Left kidney (tissue), 1 donor: ENCODE measurements at regions not wholly inside any gene's neighbourhood (a gene's known extent, or its start where the extent isn't known, plus 50 kb on each side); places are given as distances from the start of the nearest gene placed in this dataset.
"Not testable (repeated sequence)": the region's sequence is repeated elsewhere in the genome, so short reads cannot be mapped to it uniquely, and the experiment has no call there.

Experiments
- DNase-seq: peaks from one replicate; pipeline ENCODE4 v3.0.0-alpha.2; 2013

DNA sequence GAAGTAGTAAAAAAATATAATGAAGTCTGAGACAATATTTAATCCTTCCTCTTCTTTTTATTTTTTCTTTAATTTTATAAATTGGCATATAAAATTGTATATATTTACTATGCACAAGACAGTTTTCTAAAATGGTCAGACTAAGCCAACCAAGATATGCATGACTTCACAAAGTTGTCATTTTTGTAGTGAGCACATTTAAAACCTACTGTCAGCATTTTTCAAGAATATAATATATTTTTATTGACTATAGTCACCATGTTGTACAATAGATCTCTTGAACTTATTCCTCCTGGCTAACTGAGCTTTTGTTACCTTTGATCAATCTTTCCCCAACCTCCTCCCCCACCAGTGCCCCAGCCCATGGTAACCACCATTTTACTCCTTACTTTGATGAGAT lies 129.2 kb downstream of the ATP6V1G3 start:
- DNase-seq, result no peak

DNA sequence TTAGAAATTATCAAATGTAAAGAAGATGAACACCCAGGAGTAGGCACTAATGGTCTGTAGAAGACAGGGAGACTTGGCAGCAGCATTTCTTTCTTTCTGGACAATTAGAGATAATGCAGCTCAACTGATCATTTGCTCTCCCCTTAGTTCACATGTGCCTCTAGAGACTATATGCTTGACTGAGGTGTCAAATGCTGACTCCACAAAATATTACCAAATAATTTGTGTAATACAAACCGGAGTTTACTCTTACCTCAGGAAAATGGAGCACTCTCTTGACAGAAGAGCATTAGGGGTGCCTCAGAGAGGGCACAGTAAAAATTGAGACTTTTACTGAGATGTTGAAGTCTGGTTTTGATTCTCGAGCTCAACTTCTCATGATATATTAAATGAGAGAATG lies 131.8 kb downstream of the ATP6V1G3 start:
- DNase-seq, result no peak

DNA sequence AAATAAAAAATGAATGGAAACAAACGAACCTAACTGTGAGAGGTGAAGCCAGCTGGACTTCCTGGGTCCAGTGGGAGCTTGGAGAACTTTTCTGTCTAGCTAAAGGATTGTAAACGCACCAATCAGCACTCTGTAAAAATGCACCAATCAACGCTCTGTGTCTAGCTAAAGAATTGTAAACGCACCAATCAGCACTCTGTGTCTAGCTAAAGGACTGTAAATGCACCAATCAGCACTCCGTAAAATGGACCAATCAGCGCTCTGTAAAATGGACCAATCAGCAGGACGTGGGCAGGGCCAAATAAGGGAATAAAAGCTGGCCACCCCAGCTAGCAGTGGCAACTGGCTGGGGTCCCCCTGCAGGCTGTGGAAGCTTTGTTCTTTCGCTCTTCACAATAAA lies 135.8 kb downstream of the ATP6V1G3 start:
- DNase-seq, result not testable (repeated sequence)

DNA sequence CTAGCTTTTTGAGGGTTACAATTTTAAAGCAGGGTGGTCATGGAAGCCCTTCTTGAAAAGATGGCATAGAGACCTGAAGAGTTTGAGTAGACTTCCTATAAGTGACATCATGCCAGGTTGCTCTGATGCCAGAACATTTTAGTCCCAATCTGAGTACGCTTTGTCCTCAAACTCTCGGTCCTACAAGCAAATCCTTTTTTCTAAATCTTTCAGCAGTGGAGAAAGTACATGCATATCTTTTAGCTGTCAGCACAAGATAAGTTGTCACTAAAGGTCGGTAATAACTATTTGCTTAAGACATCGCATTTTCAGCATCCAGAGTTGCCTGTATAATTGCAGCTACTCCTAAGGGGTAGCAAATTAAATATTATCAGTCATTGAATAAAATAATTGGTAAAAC lies 140.4 kb downstream of the ATP6V1G3 start:
- no peak for DNase-seq

DNA sequence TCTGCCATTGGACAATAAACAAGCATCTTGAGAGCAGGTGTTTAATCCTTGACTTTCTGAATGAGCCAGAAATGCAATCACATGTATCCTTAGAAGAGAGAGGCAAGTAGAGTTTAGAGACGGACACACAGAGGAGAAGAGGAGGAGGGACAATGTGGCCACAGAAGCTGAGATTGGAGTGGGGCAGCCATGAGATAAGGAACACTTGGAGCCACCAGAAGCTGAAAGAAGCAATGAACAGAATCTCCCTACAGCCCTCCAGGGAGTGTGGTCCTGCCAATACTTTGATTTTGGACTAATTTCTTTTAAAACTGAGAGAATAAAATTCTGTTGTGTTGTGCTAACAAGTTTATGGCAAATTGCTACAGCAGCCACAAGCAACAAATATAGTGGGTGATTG lies 141.0 kb downstream of the ATP6V1G3 start:
- no peak for DNase-seq

DNA sequence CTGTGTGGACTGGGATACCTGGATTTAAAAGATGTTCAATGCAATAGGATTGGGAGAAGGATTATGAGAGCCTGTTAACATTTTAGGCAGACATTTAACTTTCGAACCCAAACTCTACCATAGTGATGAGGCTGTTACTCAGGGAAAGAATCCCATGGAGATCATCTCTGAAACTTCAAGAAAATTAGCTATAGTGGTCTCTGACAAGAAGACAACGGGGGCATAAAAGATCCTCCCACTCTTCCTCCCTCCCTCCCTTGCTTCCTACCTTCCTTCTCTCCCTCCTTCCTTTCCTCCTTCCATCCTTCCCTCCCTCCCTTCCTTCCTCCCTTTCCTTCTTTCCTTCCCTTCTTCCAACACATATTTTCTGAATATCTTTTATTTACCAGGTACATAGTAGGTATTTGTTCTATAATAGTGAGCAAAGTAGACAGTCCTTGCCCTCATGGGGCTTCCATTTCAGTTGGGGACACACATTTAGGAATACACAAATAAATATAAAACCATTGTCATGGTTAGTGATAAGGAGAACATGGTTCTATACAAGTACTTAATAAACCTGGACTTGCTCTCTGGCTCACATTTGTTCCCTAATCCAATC lies 143.2 kb downstream of the ATP6V1G3 start:
- DNase-seq, result no peak

DNA sequence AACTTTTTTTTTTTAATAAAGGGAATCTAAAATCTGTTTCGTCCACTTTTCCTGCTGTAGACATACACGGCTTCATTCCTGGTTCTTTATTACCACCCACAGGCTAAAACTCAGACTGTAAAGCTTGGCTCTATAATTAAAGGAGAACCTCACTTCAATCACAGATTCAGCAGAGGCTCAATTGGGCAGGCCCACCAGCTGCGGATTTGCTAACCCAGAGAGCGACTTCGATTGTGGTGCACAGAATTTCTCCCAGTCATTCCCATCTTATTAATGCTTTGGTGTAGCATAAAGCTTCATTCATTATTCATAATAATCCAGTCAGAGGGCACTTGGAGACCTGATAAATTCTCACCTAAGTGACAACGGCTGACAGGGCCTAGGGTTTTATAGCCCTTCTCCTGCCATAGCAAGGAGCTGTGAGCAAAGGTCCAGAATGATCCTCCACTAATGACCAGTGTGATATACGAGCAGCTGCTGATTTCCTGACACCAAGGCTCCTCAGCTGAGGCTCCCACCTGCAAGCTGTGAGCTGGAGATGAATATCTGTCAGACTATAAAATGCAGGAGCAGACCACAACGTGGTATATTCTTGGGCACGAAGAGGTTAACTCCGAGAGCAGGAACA lies 149.0 kb downstream of the ATP6V1G3 start:
- no peak for DNase-seq

DNA sequence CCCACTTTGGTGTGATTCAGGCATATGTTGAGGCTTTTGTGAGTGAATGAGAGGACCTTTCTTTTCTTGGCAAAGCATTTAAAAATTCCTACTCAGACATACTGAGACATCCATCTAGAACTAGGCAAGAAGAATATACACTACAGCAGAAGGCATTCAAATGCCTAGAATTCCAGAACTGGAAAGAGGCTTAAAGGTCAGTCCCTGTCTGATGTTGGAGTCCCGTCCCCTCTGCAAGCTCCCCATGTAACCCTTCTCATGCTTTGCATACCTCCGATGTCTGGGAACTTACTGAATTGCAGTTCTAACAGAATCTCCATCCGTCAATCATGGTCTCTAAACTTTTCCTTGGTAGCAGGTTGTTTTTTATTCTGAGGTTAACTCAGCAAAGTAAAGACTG lies 152.9 kb downstream of the ATP6V1G3 start:
- DNase-seq, result no peak

DNA sequence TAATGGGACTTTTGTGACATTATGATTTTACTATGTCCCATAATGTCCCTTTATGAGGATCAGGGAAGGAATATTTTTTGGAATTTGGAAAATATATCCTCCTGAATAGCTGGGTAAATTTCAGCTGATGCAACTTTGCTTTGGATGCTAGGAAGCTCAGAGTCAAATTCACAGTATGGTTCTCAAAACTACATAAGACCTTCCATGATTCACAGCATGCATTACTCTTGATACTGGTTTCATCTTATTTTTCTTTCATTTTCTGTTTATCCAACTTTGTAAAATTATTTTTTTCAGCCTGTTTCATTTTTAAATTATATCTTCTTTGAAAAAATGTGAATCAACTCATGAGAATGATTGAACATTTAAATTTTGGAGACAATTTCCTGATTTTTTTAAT lies 160.2 kb downstream of the ATP6V1G3 start:
- DNase-seq, result no peak

DNA sequence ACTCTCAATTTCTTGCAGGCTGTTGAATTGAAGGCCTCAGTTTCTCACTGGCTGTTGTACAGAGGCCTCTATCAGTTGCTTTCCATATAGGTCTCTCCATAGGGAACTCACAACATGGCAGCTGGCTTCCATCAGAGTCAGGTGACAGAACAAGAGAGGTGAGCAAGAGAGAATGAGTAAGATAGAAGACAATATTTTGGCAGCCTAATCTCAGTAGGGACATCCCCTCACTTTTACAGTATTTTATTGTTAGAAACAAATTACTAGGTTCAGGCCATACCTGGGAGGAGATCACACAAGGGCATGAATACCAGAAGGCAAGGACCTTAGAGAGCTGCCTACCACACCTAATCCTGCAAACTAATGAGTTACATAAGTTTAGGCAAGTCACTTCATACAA lies 162.8 kb downstream of the ATP6V1G3 start:
- DNase-seq, result no peak

DNA sequence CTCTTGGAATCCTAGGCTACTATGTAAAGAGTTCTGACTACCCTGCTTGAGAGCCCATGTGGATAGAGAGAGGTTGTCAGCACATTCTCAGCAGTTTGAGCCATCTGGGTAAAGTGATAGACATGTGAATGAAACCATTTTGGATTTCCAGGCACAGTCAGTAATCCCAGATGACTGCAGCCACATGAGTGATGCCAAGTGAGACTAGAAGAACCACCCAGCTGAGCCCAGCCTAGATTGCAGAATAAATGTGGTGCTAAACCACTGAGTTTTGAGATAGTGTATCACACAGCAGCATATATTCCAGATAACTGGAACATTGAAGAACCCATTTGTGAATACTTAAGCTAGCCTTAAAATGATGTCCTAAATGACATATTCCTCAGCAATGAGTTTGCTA lies 166.2 kb downstream of the ATP6V1G3 start:
- no peak for DNase-seq

DNA sequence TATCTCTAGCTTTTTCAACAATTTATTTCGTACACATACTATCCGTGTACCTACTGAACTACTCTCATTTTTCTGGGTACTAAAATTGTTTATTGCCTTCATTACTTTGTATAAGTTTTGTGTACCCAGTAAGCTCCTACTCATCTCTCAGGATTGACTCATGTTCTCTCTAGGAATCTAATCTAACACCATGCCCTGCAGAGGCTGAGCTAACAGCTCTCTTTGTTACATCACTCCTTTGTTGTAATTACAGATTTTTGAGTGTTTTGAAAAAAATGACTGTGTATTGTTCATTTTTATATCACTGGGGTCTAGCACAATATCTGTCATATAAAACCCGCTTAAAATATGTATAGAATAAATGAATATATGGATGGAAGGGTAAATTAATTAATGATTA lies 167.1 kb downstream of the ATP6V1G3 start:
- DNase-seq, result no peak
